Chondrocyte (in vitro differentiated cells): ENCODE measurements at regions not wholly inside any gene's neighbourhood (a gene's known extent, or its start where the extent isn't known, plus 50 kb on each side); places are given as distances from the start of the nearest gene placed in this dataset.

Source experiments
- DNase-seq: peaks from one replicate; pipeline ENCODE4 v3.0.0; 2021; ENCODE audit warnings: mixed read lengths, low spot score
- H3K27ac Mint-ChIP-seq: one replicate; pipeline ENCODE4 v1.8.0; 2021; ENCODE audit warnings: mild to moderate bottlenecking, moderate library complexity, mixed read lengths; ENCODE audit not compliant: unreplicated experiment
- H3K27me3 Mint-ChIP-seq: 2 replicates; pipeline ENCODE4 v1.8.0; 2021; ENCODE audit warnings: low read depth, mixed read lengths
- H3K36me3 Mint-ChIP-seq: 2 replicates; pipeline ENCODE4 v1.8.0; 2021; ENCODE audit warnings: low read depth, mixed read lengths
- H3K4me1 Mint-ChIP-seq: 2 replicates; pipeline ENCODE4 v1.8.0; 2021; ENCODE audit warnings: low read depth, mild to moderate bottlenecking, mixed read lengths
- H3K4me3 Mint-ChIP-seq: one replicate; pipeline ENCODE4 v1.8.0; 2021; ENCODE audit warnings: mild to moderate bottlenecking, moderate library complexity, mixed read lengths; ENCODE audit not compliant: unreplicated experiment
- H3K9me3 Mint-ChIP-seq: 2 replicates; pipeline ENCODE4 v1.8.0; 2021; ENCODE audit warnings: low read depth, mixed read lengths
- CTCF ChIP-seq: fragments of 200-600 bp; sonication (generic); IDR thresholded peaks from 2 replicates; pipeline ENCODE4 v1.5.0; 2021; ENCODE audit warnings: antibody characterized with exemption, mild to moderate bottlenecking, moderate library complexity

- peaks cover under 1% of the 10 kb centered on the region for H3K27me3 Mint-ChIP-seq
- H3K4me1 Mint-ChIP-seq = no peaks in the 10 kb centered on the region
- H3K36me3 Mint-ChIP-seq = no peaks in the 10 kb centered on the region
- DNase-seq = no peak
- no peak overlapping the region for H3K27ac Mint-ChIP-seq
- peaks cover 10% of the 10 kb centered on the region for H3K9me3 Mint-ChIP-seq
- no peak overlapping the region for H3K4me3 Mint-ChIP-seq
- TF ChIP-seq CTCF = no peak
Observed at GRCh38 chr3:180538493-180538892, 63.5 kb upstream of the TTC14 start.

GRCh38 chr3:180543877-180544276 lies 58.1 kb upstream of the TTC14 start:
- peaks cover 11% of the 10 kb centered on the region for H3K27me3 Mint-ChIP-seq
- H3K4me1 Mint-ChIP-seq = no peaks in the 10 kb centered on the region
- peaks cover 3% of the 10 kb centered on the region for H3K9me3 Mint-ChIP-seq
- H3K4me3 Mint-ChIP-seq = no peak overlapping the region
- H3K36me3 Mint-ChIP-seq = no peaks in the 10 kb centered on the region
- TF ChIP-seq CTCF = no peak
- no peak overlapping the region for H3K27ac Mint-ChIP-seq
- DNase-seq = no peak

DNA sequence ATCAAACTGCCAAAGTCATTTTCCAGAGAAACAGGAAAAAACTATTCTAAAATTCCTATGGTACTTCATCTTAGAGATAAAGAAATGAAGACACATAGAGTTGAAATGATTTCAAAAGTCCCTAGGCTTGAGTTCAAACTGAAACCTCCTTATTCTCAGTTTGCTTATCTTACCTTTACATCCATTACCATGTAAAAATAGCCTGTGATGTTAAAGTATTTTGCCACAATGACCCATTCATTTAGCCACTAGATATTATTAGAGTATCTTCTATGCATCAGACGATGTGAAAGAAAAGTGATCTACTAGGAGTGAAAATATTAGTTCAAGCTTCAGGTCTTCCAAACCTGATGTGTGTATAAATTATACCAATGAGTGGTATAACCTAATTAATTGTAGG lies 55.1 kb upstream of the TTC14 start:
- H3K27ac Mint-ChIP-seq = no peak overlapping the region
- no peaks in the 10 kb centered on the region for H3K9me3 Mint-ChIP-seq
- DNase-seq = no peak
- no peak overlapping the region for H3K4me3 Mint-ChIP-seq
- TF ChIP-seq CTCF = no peak
- H3K4me1 Mint-ChIP-seq = no peaks in the 10 kb centered on the region
- no peaks in the 10 kb centered on the region for H3K36me3 Mint-ChIP-seq
- peaks cover 11% of the 10 kb centered on the region for H3K27me3 Mint-ChIP-seq

- peaks cover 11% of the 10 kb centered on the region for H3K27me3 Mint-ChIP-seq
- H3K4me3 Mint-ChIP-seq = no peak overlapping the region
- no peaks in the 10 kb centered on the region for H3K4me1 Mint-ChIP-seq
- DNase-seq = no peak
- no peaks in the 10 kb centered on the region for H3K9me3 Mint-ChIP-seq
- H3K36me3 Mint-ChIP-seq = no peaks in the 10 kb centered on the region
- no peak for TF ChIP-seq CTCF
- H3K27ac Mint-ChIP-seq = no peak overlapping the region
Observed at GRCh38 chr3:180548050-180548449, 53.9 kb upstream of the TTC14 start.
